GM12892 (cell line): ENCODE measurements at regions not wholly inside any gene's neighbourhood (a gene's known extent, or its start where the extent isn't known, plus 50 kb on each side); places are given as distances from the start of the nearest gene placed in this dataset.

ENCODE experiments used
- POLR2A ChIP-seq: IDR thresholded peaks from 2 replicates; pipeline ENCODE4 v1.6.1; 2011; ENCODE audit warnings: low read depth, low read length, control low read depth
- TAF1 ChIP-seq: IDR thresholded peaks from 2 replicates; pipeline ENCODE4 v1.6.1; 2011; ENCODE audit warnings: low read depth, mild to moderate bottlenecking, control low read depth, low read length, borderline replicate concordance

GRCh38 chr17:79534111-79534510, 76.7 kb downstream of the RBFOX3 start:
- TF ChIP-seq POLR2A (no peak), TAF1 (no peak)
